ENCODE measurements at regions not wholly inside any gene's neighbourhood (a gene's known extent, or its start where the extent isn't known, plus 50 kb on each side); places are given as distances from the start of the nearest gene placed in this dataset.

DNA sequence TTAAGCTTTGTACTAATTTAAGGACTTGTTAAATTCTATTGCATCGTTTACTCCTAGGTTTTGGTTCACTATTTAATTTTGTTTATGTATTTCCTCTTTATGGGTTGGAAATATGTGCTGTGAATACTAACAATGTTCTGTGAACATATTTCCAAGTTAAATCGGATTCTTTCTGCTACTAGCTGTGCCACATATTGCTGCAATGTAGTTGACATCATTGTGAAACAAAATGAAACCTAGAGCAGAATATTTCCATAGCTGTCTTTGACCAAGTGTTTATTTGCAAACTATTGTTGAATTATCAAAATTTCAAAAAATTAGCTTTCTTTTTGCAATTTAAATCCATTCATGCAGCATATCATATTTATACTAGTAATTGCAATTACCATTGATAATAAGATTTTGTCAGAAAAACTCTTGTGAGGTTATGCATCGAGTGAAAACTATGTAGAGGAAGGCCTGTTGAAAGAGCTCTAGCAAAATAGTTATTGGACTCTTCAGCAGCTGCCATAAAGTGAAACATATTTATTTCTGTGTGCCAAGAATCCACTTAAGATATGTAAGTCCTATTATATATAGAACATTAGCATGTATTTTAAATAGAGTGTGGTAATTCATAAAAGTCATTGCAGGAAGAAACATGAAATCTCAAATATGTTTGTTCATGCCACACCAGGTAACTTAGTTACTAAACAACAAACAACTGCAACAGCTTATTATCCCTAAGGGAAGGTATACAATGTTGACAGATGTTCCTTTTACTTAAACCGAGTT is 575.1 kb downstream of the SLITRK6 start:
- TF ChIP-seq, protein P1, sequence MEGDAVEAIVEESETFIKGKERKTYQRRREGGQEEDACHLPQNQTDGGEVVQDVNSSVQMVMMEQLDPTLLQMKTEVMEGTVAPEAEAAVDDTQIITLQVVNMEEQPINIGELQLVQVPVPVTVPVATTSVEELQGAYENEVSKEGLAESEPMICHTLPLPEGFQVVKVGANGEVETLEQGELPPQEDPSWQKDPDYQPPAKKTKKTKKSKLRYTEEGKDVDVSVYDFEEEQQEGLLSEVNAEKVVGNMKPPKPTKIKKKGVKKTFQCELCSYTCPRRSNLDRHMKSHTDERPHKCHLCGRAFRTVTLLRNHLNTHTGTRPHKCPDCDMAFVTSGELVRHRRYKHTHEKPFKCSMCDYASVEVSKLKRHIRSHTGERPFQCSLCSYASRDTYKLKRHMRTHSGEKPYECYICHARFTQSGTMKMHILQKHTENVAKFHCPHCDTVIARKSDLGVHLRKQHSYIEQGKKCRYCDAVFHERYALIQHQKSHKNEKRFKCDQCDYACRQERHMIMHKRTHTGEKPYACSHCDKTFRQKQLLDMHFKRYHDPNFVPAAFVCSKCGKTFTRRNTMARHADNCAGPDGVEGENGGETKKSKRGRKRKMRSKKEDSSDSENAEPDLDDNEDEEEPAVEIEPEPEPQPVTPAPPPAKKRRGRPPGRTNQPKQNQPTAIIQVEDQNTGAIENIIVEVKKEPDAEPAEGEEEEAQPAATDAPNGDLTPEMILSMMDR (IDR thresholded peaks at IDR 0.05), result no peak
- no peak for TF ChIP-seq POLR2A (IDR thresholded peaks at IDR 0.05)

Measured in breast epithelium (tissue), 3 donors.